Progenitor cell of endocrine pancreas (in vitro differentiated cells): ENCODE measurements at regions not wholly inside any gene's neighbourhood (a gene's known extent, or its start where the extent isn't known, plus 50 kb on each side); places are given as distances from the start of the nearest gene placed in this dataset.

Experiments
- DNase-seq: peaks from one replicate; pipeline ENCODE4 v3.0.0; 2021; ENCODE audit warnings: low spot score; ENCODE audit not compliant: unreplicated experiment
- H3K27ac Mint-ChIP-seq: 2 replicates; pipeline ENCODE4 v1.8.0; 2021; ENCODE audit warnings: mild to moderate bottlenecking, moderate library complexity, mixed read lengths
- H3K27me3 Mint-ChIP-seq: 2 replicates; pipeline ENCODE4 v1.8.0; 2021; ENCODE audit warnings: mixed read lengths
- H3K36me3 Mint-ChIP-seq: 2 replicates; pipeline ENCODE4 v1.8.0; 2022; ENCODE audit warnings: mixed read lengths; ENCODE audit not compliant: insufficient read depth
- H3K4me1 Mint-ChIP-seq: 2 replicates; pipeline ENCODE4 v1.8.0; 2021; ENCODE audit warnings: low read depth, mixed read lengths
- H3K4me3 Mint-ChIP-seq: 2 replicates; pipeline ENCODE4 v1.8.0; 2021; ENCODE audit warnings: low read depth, mild to moderate bottlenecking, moderate library complexity, mixed read lengths
- H3K9me3 Mint-ChIP-seq: 2 replicates; pipeline ENCODE4 v1.8.0; 2021; ENCODE audit warnings: low read depth, mixed read lengths
- CTCF ChIP-seq: fragments of 200-600 bp; sonication (generic); IDR thresholded peaks from one replicate; pipeline ENCODE4 v1.5.0; 2021; ENCODE audit warnings: antibody characterized with exemption, mild to moderate bottlenecking; ENCODE audit not compliant: unreplicated experiment

GRCh38 chr7:153887749-153888569 is 164.2 kb upstream of the DPP6 start:
- Mint-ChIP-seq H3K4me3 (no peak overlapping the region), H3K4me1 (no peaks in the 10 kb centered on the region), H3K9me3 (peaks cover 32% of the 10 kb centered on the region), H3K27ac (no peak overlapping the region), H3K27me3 (no peaks in the 10 kb centered on the region), H3K36me3 (peaks cover 1% of the 10 kb centered on the region)
- no peak for DNase-seq
- no peak for TF ChIP-seq CTCF

- TF ChIP-seq CTCF, result no peak
- no peak overlapping the region for H3K27ac Mint-ChIP-seq
- H3K27me3 Mint-ChIP-seq, result no peaks in the 10 kb centered on the region
- no peaks in the 10 kb centered on the region for H3K4me1 Mint-ChIP-seq
- DNase-seq, result no peak
- H3K9me3 Mint-ChIP-seq, result peaks cover 37% of the 10 kb centered on the region
- H3K4me3 Mint-ChIP-seq, result no peak overlapping the region
- peaks cover 1% of the 10 kb centered on the region for H3K36me3 Mint-ChIP-seq
Observed at GRCh38 chr7:153891990-153892389, 160.2 kb upstream of the DPP6 start.

- H3K27ac Mint-ChIP-seq, result no peak overlapping the region
- peaks cover 65% of the 10 kb centered on the region for H3K9me3 Mint-ChIP-seq
- no peak overlapping the region for H3K4me3 Mint-ChIP-seq
- peaks cover 1% of the 10 kb centered on the region for H3K36me3 Mint-ChIP-seq
- DNase-seq, result no peak
- H3K4me1 Mint-ChIP-seq, result no peaks in the 10 kb centered on the region
- TF ChIP-seq CTCF, result no peak
- H3K27me3 Mint-ChIP-seq, result no peaks in the 10 kb centered on the region
Observed at GRCh38 chr7:153902862-153903261, 149.3 kb upstream of the DPP6 start.

- TF ChIP-seq CTCF, result no peak
- Mint-ChIP-seq H3K4me1 (no peaks in the 10 kb centered on the region), H3K36me3 (peaks cover 10% of the 10 kb centered on the region), H3K27ac (no peak overlapping the region), H3K4me3 (no peak overlapping the region), H3K9me3 (peaks cover 63% of the 10 kb centered on the region), H3K27me3 (no peaks in the 10 kb centered on the region)
- no peak for DNase-seq
Observed at GRCh38 chr7:153912211-153912610, 140.0 kb upstream of the DPP6 start.

GRCh38 chr7:153920126-153920525 is 132.1 kb upstream of the DPP6 start:
- no peak for DNase-seq
- H3K4me3 Mint-ChIP-seq, result no peak overlapping the region
- H3K4me1 Mint-ChIP-seq, result no peaks in the 10 kb centered on the region
- H3K9me3 Mint-ChIP-seq, result peaks cover 48% of the 10 kb centered on the region
- H3K27me3 Mint-ChIP-seq, result no peaks in the 10 kb centered on the region
- no peak for TF ChIP-seq CTCF
- H3K27ac Mint-ChIP-seq, result no peak overlapping the region
- no peaks in the 10 kb centered on the region for H3K36me3 Mint-ChIP-seq
